Trophoblast cell (in vitro differentiated cells and primary cell): ENCODE measurements at regions not wholly inside any gene's neighbourhood (a gene's known extent, or its start where the extent isn't known, plus 50 kb on each side); places are given as distances from the start of the nearest gene placed in this dataset.
"Not testable (repeated sequence)": the region's sequence is repeated elsewhere in the genome, so short reads cannot be mapped to it uniquely, and the experiment has no call there.

ENCODE experiments used
- DNase-seq, 2 donors: peaks; one replicate each; pipeline ENCODE4 v3.0.0-alpha.2; 2016
- H2AFZ ChIP-seq: 2 replicates; pipeline ENCODE4 v1.6.1; 2013; ENCODE audit warnings: low read length, moderate library complexity, mild to moderate bottlenecking; ENCODE audit not compliant: insufficient read depth, poor library complexity
- H2AK5ac ChIP-seq: 2 replicates; pipeline ENCODE4 v1.6.1; 2013; ENCODE audit warnings: mild to moderate bottlenecking, low read length
- H2BK120ac ChIP-seq: 2 replicates; pipeline ENCODE4 v1.6.1; 2013; ENCODE audit warnings: low read length, mild to moderate bottlenecking, moderate library complexity; ENCODE audit not compliant: insufficient read depth, poor library complexity
- H2BK12ac ChIP-seq: 2 replicates; pipeline ENCODE4 v1.6.1; 2013; ENCODE audit warnings: mild to moderate bottlenecking, low read length, moderate library complexity
- H2BK5ac ChIP-seq: 2 replicates; pipeline ENCODE4 v1.6.1; 2013; ENCODE audit warnings: low read length, low read depth, moderate library complexity, mild to moderate bottlenecking; ENCODE audit not compliant: poor library complexity
- H3K14ac ChIP-seq: 2 replicates; pipeline ENCODE4 v1.6.1; 2013; ENCODE audit warnings: mild to moderate bottlenecking, low read length
- H3K18ac ChIP-seq: 2 replicates; pipeline ENCODE4 v1.6.1; 2013; ENCODE audit warnings: mild to moderate bottlenecking, low read length
- H3K23ac ChIP-seq: 2 replicates; pipeline ENCODE4 v1.6.1; 2013; ENCODE audit warnings: low read length
- H3K27ac ChIP-seq: 2 replicates; pipeline ENCODE4 v1.5.1; 2013; ENCODE audit warnings: low read depth, mild to moderate bottlenecking, inconsistent platforms, low read length, moderate library complexity
- H3K27me3 ChIP-seq: 2 replicates; pipeline ENCODE4 v1.6.1; 2013; ENCODE audit warnings: inconsistent platforms, mild to moderate bottlenecking, low read length, moderate library complexity; ENCODE audit not compliant: insufficient read depth
- H3K36me3 ChIP-seq, 2 experiments: 1 replicate in 1 of 2; 2 replicates in 1 of 2; pipeline ENCODE4 v1.6.1; 2013; ENCODE audit warnings: low read length in 2 of 2, mild to moderate bottlenecking in 2 of 2, moderate library complexity in 1 of 2; ENCODE audit not compliant: insufficient read depth in 2 of 2, control insufficient read depth in 1 of 2
- H3K4ac ChIP-seq: 2 replicates; pipeline ENCODE4 v1.6.1; 2013; ENCODE audit warnings: low read depth, mild to moderate bottlenecking, low read length, moderate library complexity
- H3K4me1 ChIP-seq, 2 experiments: 1 replicate in 1 of 2; 2 replicates in 1 of 2; pipeline ENCODE4 v1.6.1; 2013; ENCODE audit warnings: low read length in 2 of 2, mild to moderate bottlenecking in 2 of 2, moderate library complexity in 1 of 2; ENCODE audit not compliant: insufficient read depth in 2 of 2, control insufficient read depth in 1 of 2
- H3K4me2 ChIP-seq: 2 replicates; pipeline ENCODE4 v1.6.1; 2013; ENCODE audit warnings: inconsistent platforms, mild to moderate bottlenecking, low read length, moderate library complexity
- H3K4me3 ChIP-seq: 2 replicates; pipeline ENCODE4 v1.5.1; 2013; ENCODE audit warnings: mild to moderate bottlenecking, low read depth, low read length, inconsistent platforms
- H3K79me1 ChIP-seq: one replicate; pipeline ENCODE4 v1.6.1; 2013; ENCODE audit warnings: low read length
- H3K79me2 ChIP-seq: 2 replicates; pipeline ENCODE4 v1.6.1; 2013; ENCODE audit warnings: low read length, mild to moderate bottlenecking; ENCODE audit not compliant: control insufficient read depth, insufficient read depth, poor library complexity
- H3K9ac ChIP-seq: 2 replicates; pipeline ENCODE4 v1.6.1; 2013; ENCODE audit warnings: mild to moderate bottlenecking, low read length
- H3K9me3 ChIP-seq: 2 replicates; pipeline ENCODE4 v1.6.1; 2013; ENCODE audit warnings: low read depth, mild to moderate bottlenecking, control low read depth, inconsistent platforms, low read length; ENCODE audit not compliant: insufficient read depth
- H4K12ac ChIP-seq: 2 replicates; pipeline ENCODE4 v1.6.1; 2013; ENCODE audit warnings: low read depth, mild to moderate bottlenecking, low read length, moderate library complexity
- H4K8ac ChIP-seq: 2 replicates; pipeline ENCODE4 v1.6.1; 2013; ENCODE audit warnings: low read depth, mild to moderate bottlenecking, low read length, moderate library complexity
- H4K91ac ChIP-seq: one replicate; pipeline ENCODE4 v1.6.1; 2013; ENCODE audit warnings: low read depth, mild to moderate bottlenecking, low read length, moderate library complexity
- WGBS: extraction: QIAGEN DNeasy Blood & Tissue Kit; methylation state at CpG from one replicate; pipeline ENCODE4 v1.1.7; 2013; ENCODE audit warnings: missing lambda C conversion rate; ENCODE audit not compliant: insufficient read length, insufficient coverage; ENCODE audit errors: extremely low coverage; 5-methylcytosine and 5-hydroxymethylcytosine counted together

DNA sequence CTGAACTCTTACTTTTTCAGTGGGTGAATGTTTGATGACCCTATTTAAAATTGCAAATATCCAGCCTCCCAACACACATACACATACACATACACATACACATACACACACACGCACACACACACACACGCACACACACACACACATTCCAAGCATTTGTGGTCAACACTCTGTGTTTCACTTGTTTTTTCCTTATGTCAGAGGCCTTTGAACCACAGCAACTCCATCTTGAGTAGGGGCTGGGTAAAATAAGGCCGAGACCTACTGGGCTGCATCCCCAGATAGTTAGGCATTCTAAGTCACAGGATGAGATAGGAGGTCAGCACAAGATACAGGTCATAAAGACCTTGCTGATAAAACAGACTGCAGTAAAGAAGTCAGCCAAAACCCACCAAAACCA is 56.6 kb upstream of the BDP1 start:
- H3K36me3 ChIP-seq, H3K18ac ChIP-seq, H3K79me2 ChIP-seq, H3K27me3 ChIP-seq, H2BK5ac ChIP-seq, H2AK5ac ChIP-seq, H2BK12ac ChIP-seq, H3K4me3 ChIP-seq, H3K79me1 ChIP-seq, H3K27ac ChIP-seq, H3K9ac ChIP-seq, DNase-seq, H3K14ac ChIP-seq, H2AFZ ChIP-seq, H3K23ac ChIP-seq, H3K4me1 ChIP-seq, H3K4ac ChIP-seq, H4K91ac ChIP-seq, H4K8ac ChIP-seq, H3K9me3 ChIP-seq, H2BK120ac ChIP-seq, H3K4me2 ChIP-seq, H4K12ac ChIP-seq: not testable (repeated sequence)
- no CpG with 5 or more reads among the region's 3 CpGs for WGBS

DNA sequence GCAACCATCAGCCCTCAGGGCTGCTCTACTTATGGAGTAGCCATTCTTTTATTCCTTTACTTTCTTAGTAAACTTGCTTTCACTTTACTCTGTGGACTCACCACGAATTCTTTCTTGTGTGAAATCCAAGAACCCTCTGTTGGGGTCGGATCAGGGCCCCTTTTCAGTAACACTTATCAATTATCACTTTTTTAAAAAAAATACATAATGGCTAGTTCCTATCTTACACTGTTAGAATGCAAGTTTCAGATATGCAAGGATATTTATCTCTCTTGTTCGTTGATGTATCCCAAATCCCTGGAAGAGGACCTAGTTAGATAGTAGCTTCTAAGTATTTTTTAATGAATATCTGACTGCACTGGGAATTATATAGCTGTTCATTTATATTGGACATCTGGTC is 56.0 kb upstream of the BDP1 start:
- H2AK5ac ChIP-seq, H4K91ac ChIP-seq, H3K23ac ChIP-seq, H3K14ac ChIP-seq, H3K4ac ChIP-seq, H3K27me3 ChIP-seq, H2AFZ ChIP-seq, H4K12ac ChIP-seq, H3K36me3 ChIP-seq, H2BK120ac ChIP-seq, H3K79me1 ChIP-seq, H3K4me3 ChIP-seq, H3K27ac ChIP-seq, H3K18ac ChIP-seq, H2BK12ac ChIP-seq, H2BK5ac ChIP-seq, H3K4me1 ChIP-seq, H3K4me2 ChIP-seq, H3K9ac ChIP-seq, H4K8ac ChIP-seq, H3K9me3 ChIP-seq, H3K79me2 ChIP-seq, DNase-seq: not testable (repeated sequence)
- no CpG with 5 or more reads among the region's 3 CpGs for WGBS

DNA sequence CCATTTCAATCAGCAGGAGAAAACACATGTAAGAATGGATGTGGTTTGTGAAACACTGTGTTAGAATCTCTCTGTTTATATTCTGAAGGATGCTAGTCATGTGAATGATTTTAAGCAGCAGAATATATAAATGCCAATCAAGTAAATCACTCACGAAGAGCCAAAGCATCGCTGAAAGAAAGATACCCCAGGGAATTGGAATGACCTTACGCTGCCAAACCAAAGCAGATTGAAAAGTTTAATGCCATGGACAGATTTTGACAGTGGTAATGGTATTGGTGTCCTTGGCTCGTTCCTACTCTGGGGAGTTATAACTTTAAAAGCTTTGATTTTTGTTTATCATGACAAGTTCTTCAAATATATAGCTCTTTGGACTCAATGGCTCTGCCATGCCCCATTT is 54.8 kb upstream of the BDP1 start:
- not testable (repeated sequence) for H2AK5ac ChIP-seq, H3K27me3 ChIP-seq, H4K12ac ChIP-seq, H2BK5ac ChIP-seq, H3K4me1 ChIP-seq, H3K14ac ChIP-seq, H3K23ac ChIP-seq, H3K18ac ChIP-seq, H3K4me3 ChIP-seq, DNase-seq, H3K4ac ChIP-seq, H3K36me3 ChIP-seq, H3K79me1 ChIP-seq, H3K79me2 ChIP-seq, H3K9me3 ChIP-seq, H3K27ac ChIP-seq, H3K9ac ChIP-seq, H2BK12ac ChIP-seq, H4K8ac ChIP-seq, H4K91ac ChIP-seq, H2AFZ ChIP-seq, H2BK120ac ChIP-seq, H3K4me2 ChIP-seq
- no CpG with 5 or more reads among the region's 4 CpGs for WGBS

DNA sequence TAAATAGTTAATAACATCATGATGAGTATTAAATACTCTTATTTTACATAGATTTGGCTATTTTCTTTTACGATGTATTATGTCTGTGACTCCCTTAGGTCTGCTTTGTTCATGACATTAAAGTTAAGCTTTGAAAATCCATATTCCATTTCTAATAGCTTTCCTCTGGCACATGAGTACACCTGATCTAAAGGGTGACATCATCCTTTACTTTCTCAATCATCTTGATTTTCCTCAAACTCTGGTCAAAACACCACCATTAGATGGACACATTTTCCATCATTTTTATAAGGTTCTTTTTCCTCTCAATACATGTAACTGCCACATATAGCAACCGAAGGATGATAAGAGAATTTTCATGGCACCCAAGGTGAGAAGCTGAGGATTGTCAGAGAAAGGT is 54.3 kb upstream of the BDP1 start:
- H4K12ac ChIP-seq, H3K36me3 ChIP-seq, H3K4ac ChIP-seq, DNase-seq, H3K23ac ChIP-seq, H3K27ac ChIP-seq, H4K8ac ChIP-seq, H2BK120ac ChIP-seq, H3K4me3 ChIP-seq, H3K14ac ChIP-seq, H2BK12ac ChIP-seq, H2AK5ac ChIP-seq, H2BK5ac ChIP-seq, H3K4me1 ChIP-seq, H3K18ac ChIP-seq, H3K9me3 ChIP-seq, H3K9ac ChIP-seq, H3K27me3 ChIP-seq, H3K79me2 ChIP-seq, H3K4me2 ChIP-seq, H4K91ac ChIP-seq, H3K79me1 ChIP-seq, H2AFZ ChIP-seq: not testable (repeated sequence)
- no CpG with 5 or more reads among the region's 2 CpGs for WGBS

DNA sequence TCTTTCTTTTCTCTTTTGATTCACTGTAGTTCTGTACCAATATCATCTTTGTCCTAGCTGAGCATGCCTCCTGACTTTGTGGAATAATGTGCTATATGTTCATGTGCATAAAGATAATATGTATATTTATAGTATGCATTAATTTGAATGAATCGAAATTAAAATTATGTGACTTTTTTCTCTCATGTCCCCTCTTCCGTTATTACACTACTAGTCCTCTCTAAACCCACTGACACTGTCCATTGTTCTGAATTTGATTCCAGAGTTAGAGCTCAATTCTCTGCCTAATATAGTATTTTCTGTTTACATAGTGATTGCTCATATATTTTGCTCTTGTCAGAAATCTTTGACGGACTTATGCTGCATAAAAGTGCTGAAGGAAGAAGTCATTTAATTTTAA is 53.9 kb upstream of the BDP1 start:
- H4K12ac ChIP-seq, H2AK5ac ChIP-seq, H4K91ac ChIP-seq, H3K14ac ChIP-seq, H3K4me1 ChIP-seq, H2BK5ac ChIP-seq, H3K4me2 ChIP-seq, H2BK120ac ChIP-seq, H3K18ac ChIP-seq, H3K79me2 ChIP-seq, H3K27ac ChIP-seq, H3K27me3 ChIP-seq, H3K9me3 ChIP-seq, H3K23ac ChIP-seq, H3K4ac ChIP-seq, H3K36me3 ChIP-seq, H3K79me1 ChIP-seq, DNase-seq, H3K9ac ChIP-seq, H4K8ac ChIP-seq, H2BK12ac ChIP-seq, H3K4me3 ChIP-seq, H2AFZ ChIP-seq: not testable (repeated sequence)
- no CpG with 5 or more reads among the region's 3 CpGs for WGBS
